ENCODE measurements at regions not wholly inside any gene's neighbourhood (a gene's known extent, or its start where the extent isn't known, plus 50 kb on each side); places are given as distances from the start of the nearest gene placed in this dataset.

DNA sequence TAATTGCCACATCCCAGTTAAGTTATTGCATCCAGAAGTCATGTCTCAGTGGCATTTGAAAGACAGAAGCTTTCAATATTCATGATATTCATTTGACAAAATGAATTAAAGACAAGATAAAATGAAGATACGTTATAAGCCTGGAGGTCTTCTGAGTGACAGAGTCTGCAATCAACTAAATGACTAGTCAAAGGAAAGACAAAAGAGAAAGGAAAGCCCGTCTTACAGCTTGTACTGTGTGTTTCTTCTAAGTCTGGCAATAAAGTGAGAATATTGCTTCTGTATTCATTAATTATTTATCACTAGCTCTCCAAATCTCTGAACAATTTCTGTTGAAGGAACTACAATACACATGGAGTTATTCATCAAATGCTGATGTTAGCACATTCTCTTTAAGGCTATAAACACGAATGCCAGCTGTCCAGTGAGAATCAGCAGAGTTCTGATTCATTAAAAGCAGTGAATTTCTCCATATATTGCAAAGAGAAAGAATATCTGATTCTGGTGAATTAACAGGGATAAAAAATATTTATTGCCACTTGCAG is 70.7 kb downstream of the ATXN7L3B start:
- TF ChIP-seq POLR2A (IDR thresholded peaks at IDR 0.05), result no peak
- TF ChIP-seq, protein P1, sequence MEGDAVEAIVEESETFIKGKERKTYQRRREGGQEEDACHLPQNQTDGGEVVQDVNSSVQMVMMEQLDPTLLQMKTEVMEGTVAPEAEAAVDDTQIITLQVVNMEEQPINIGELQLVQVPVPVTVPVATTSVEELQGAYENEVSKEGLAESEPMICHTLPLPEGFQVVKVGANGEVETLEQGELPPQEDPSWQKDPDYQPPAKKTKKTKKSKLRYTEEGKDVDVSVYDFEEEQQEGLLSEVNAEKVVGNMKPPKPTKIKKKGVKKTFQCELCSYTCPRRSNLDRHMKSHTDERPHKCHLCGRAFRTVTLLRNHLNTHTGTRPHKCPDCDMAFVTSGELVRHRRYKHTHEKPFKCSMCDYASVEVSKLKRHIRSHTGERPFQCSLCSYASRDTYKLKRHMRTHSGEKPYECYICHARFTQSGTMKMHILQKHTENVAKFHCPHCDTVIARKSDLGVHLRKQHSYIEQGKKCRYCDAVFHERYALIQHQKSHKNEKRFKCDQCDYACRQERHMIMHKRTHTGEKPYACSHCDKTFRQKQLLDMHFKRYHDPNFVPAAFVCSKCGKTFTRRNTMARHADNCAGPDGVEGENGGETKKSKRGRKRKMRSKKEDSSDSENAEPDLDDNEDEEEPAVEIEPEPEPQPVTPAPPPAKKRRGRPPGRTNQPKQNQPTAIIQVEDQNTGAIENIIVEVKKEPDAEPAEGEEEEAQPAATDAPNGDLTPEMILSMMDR (IDR thresholded peaks at IDR 0.05), result no peak

Data from testis (tissue), 2 donors.